Trophoblast cell (in vitro differentiated cells and primary cell): ENCODE measurements at regions not wholly inside any gene's neighbourhood (a gene's known extent, or its start where the extent isn't known, plus 50 kb on each side); places are given as distances from the start of the nearest gene placed in this dataset.
A peak's percentile ranks its signal among the peaks of the same experiment; 100 is the strongest.

Experiments used
- DNase-seq, 2 donors: peaks; one replicate each; pipeline ENCODE4 v3.0.0-alpha.2; 2016
- H2AFZ ChIP-seq: 2 replicates; pipeline ENCODE4 v1.6.1; 2013; ENCODE audit warnings: low read length, moderate library complexity, mild to moderate bottlenecking; ENCODE audit not compliant: insufficient read depth, poor library complexity
- H2AK5ac ChIP-seq: 2 replicates; pipeline ENCODE4 v1.6.1; 2013; ENCODE audit warnings: mild to moderate bottlenecking, low read length
- H2BK120ac ChIP-seq: 2 replicates; pipeline ENCODE4 v1.6.1; 2013; ENCODE audit warnings: low read length, mild to moderate bottlenecking, moderate library complexity; ENCODE audit not compliant: insufficient read depth, poor library complexity
- H2BK12ac ChIP-seq: 2 replicates; pipeline ENCODE4 v1.6.1; 2013; ENCODE audit warnings: mild to moderate bottlenecking, low read length, moderate library complexity
- H2BK5ac ChIP-seq: 2 replicates; pipeline ENCODE4 v1.6.1; 2013; ENCODE audit warnings: low read length, low read depth, moderate library complexity, mild to moderate bottlenecking; ENCODE audit not compliant: poor library complexity
- H3K14ac ChIP-seq: 2 replicates; pipeline ENCODE4 v1.6.1; 2013; ENCODE audit warnings: mild to moderate bottlenecking, low read length
- H3K18ac ChIP-seq: 2 replicates; pipeline ENCODE4 v1.6.1; 2013; ENCODE audit warnings: mild to moderate bottlenecking, low read length
- H3K23ac ChIP-seq: 2 replicates; pipeline ENCODE4 v1.6.1; 2013; ENCODE audit warnings: low read length
- H3K27ac ChIP-seq: 2 replicates; pipeline ENCODE4 v1.5.1; 2013; ENCODE audit warnings: low read depth, mild to moderate bottlenecking, inconsistent platforms, low read length, moderate library complexity
- H3K27me3 ChIP-seq: 2 replicates; pipeline ENCODE4 v1.6.1; 2013; ENCODE audit warnings: inconsistent platforms, mild to moderate bottlenecking, low read length, moderate library complexity; ENCODE audit not compliant: insufficient read depth
- H3K36me3 ChIP-seq, 2 experiments: 1 replicate in 1 of 2; 2 replicates in 1 of 2; pipeline ENCODE4 v1.6.1; 2013; ENCODE audit warnings: low read length in 2 of 2, mild to moderate bottlenecking in 2 of 2, moderate library complexity in 1 of 2; ENCODE audit not compliant: insufficient read depth in 2 of 2, control insufficient read depth in 1 of 2
- H3K4ac ChIP-seq: 2 replicates; pipeline ENCODE4 v1.6.1; 2013; ENCODE audit warnings: low read depth, mild to moderate bottlenecking, low read length, moderate library complexity
- H3K4me1 ChIP-seq, 2 experiments: 1 replicate in 1 of 2; 2 replicates in 1 of 2; pipeline ENCODE4 v1.6.1; 2013; ENCODE audit warnings: low read length in 2 of 2, mild to moderate bottlenecking in 2 of 2, moderate library complexity in 1 of 2; ENCODE audit not compliant: insufficient read depth in 2 of 2, control insufficient read depth in 1 of 2
- H3K4me2 ChIP-seq: 2 replicates; pipeline ENCODE4 v1.6.1; 2013; ENCODE audit warnings: inconsistent platforms, mild to moderate bottlenecking, low read length, moderate library complexity
- H3K4me3 ChIP-seq: 2 replicates; pipeline ENCODE4 v1.5.1; 2013; ENCODE audit warnings: mild to moderate bottlenecking, low read depth, low read length, inconsistent platforms
- H3K79me1 ChIP-seq: one replicate; pipeline ENCODE4 v1.6.1; 2013; ENCODE audit warnings: low read length
- H3K79me2 ChIP-seq: 2 replicates; pipeline ENCODE4 v1.6.1; 2013; ENCODE audit warnings: low read length, mild to moderate bottlenecking; ENCODE audit not compliant: control insufficient read depth, insufficient read depth, poor library complexity
- H3K9ac ChIP-seq: 2 replicates; pipeline ENCODE4 v1.6.1; 2013; ENCODE audit warnings: mild to moderate bottlenecking, low read length
- H3K9me3 ChIP-seq: 2 replicates; pipeline ENCODE4 v1.6.1; 2013; ENCODE audit warnings: low read depth, mild to moderate bottlenecking, control low read depth, inconsistent platforms, low read length; ENCODE audit not compliant: insufficient read depth
- H4K12ac ChIP-seq: 2 replicates; pipeline ENCODE4 v1.6.1; 2013; ENCODE audit warnings: low read depth, mild to moderate bottlenecking, low read length, moderate library complexity
- H4K8ac ChIP-seq: 2 replicates; pipeline ENCODE4 v1.6.1; 2013; ENCODE audit warnings: low read depth, mild to moderate bottlenecking, low read length, moderate library complexity
- H4K91ac ChIP-seq: one replicate; pipeline ENCODE4 v1.6.1; 2013; ENCODE audit warnings: low read depth, mild to moderate bottlenecking, low read length, moderate library complexity
- WGBS: extraction: QIAGEN DNeasy Blood & Tissue Kit; methylation state at CpG from one replicate; pipeline ENCODE4 v1.1.7; 2013; ENCODE audit warnings: missing lambda C conversion rate; ENCODE audit not compliant: insufficient read length, insufficient coverage; ENCODE audit errors: extremely low coverage; 5-methylcytosine and 5-hydroxymethylcytosine counted together

- no peaks in the 10 kb centered on the region for H3K27me3 ChIP-seq
- H3K9ac ChIP-seq, result no peak overlapping the region
- H3K4me1 ChIP-seq, result peaks cover 0 to 11% of the 10 kb centered on the region in 2 experiments
- H4K91ac ChIP-seq, result no peak overlapping the region
- no peak overlapping the region for H2AFZ ChIP-seq
- H2AK5ac ChIP-seq, result no peak overlapping the region
- no peak overlapping the region for H4K8ac ChIP-seq
- peak; percentile 24 to 69 for DNase-seq
- H3K36me3 ChIP-seq, result no peaks in the 10 kb centered on the region
- no peaks in the 10 kb centered on the region for H3K79me2 ChIP-seq
- H3K14ac ChIP-seq, result no peak overlapping the region
- H3K18ac ChIP-seq, result no peak overlapping the region
- WGBS, result no CpG with 5 or more reads among the region's 1 CpG
- peaks cover 8% of the 10 kb centered on the region for H3K79me1 ChIP-seq
- H3K27ac ChIP-seq, result no peak overlapping the region
- no peak overlapping the region for H3K4me3 ChIP-seq
- no peak overlapping the region for H4K12ac ChIP-seq
- no peak overlapping the region for H3K23ac ChIP-seq
- no peak overlapping the region for H2BK12ac ChIP-seq
- no peak overlapping the region for H3K4me2 ChIP-seq
- peaks cover 15% of the 10 kb centered on the region for H3K9me3 ChIP-seq
- H2BK5ac ChIP-seq, result no peak overlapping the region
- no peak overlapping the region for H3K4ac ChIP-seq
- no peak overlapping the region for H2BK120ac ChIP-seq
Measured at GRCh38 chr13:53197424-53197823, 168.8 kb downstream of the OLFM4 start.

DNA sequence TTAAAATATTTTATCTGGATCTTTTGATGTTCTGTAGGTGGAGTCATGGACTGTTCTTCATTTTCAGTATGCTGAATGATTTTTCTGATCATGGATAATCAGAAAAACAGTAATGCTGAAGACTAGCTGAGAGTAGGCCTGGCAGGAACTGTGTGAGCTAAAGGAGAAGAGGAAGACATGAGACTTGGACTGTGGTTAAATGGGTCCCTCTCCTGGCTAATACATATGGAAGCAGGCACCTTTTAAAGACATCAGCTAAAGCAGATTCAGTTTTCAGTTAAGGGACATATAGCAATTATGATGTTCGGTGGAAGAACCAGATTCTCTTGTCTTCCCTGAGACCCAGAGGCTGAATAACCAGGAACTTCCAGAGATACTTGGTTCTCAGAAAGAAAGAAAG, 169.4 kb downstream of the OLFM4 start:
- H2AFZ ChIP-seq, result no peak overlapping the region
- peaks cover 4% of the 10 kb centered on the region for H3K79me1 ChIP-seq
- no peaks in the 10 kb centered on the region for H3K36me3 ChIP-seq
- no peak overlapping the region for H4K91ac ChIP-seq
- H3K4me3 ChIP-seq, result no peak overlapping the region
- peaks cover 15% of the 10 kb centered on the region for H3K9me3 ChIP-seq
- H4K8ac ChIP-seq, result no peak overlapping the region
- H2BK5ac ChIP-seq, result no peak overlapping the region
- peaks cover 0 to 9% of the 10 kb centered on the region in 2 experiments for H3K4me1 ChIP-seq
- no peak overlapping the region for H3K9ac ChIP-seq
- no peak overlapping the region for H2BK12ac ChIP-seq
- no peak overlapping the region for H3K4me2 ChIP-seq
- H3K4ac ChIP-seq, result no peak overlapping the region
- H3K23ac ChIP-seq, result no peak overlapping the region
- no peaks in the 10 kb centered on the region for H3K79me2 ChIP-seq
- H2AK5ac ChIP-seq, result no peak overlapping the region
- no peak overlapping the region for H3K27ac ChIP-seq
- WGBS, result no CpG with 5 or more reads among the region's 1 CpG
- H4K12ac ChIP-seq, result no peak overlapping the region
- no peak overlapping the region for H2BK120ac ChIP-seq
- no peak overlapping the region for H3K18ac ChIP-seq
- H3K14ac ChIP-seq, result no peak overlapping the region
- peak in 1 of 2 donors; percentile 58 for DNase-seq
- H3K27me3 ChIP-seq, result no peaks in the 10 kb centered on the region

DNA sequence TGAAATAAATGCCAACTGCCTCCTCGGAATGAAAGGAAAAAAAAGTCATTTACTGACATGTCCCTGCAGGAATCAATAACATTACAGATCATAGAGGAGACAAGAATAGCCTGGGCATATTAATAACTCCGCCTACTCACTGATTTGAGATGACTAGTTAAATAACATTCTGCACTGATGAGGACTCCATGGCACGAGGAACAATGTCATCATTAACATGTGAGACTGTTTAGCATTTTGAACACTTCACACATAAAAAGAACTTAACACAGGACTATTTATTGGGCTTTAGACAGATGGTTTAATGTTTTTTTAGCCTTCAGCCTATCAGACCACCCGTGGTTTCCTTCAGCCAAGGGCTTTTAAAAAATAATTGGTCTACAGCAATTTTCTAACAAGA, 170.1 kb downstream of the OLFM4 start:
- no peak overlapping the region for H2BK12ac ChIP-seq
- no peak overlapping the region for H2AFZ ChIP-seq
- H2AK5ac ChIP-seq, result no peak overlapping the region
- H4K91ac ChIP-seq, result no peak overlapping the region
- no peak for DNase-seq
- H4K12ac ChIP-seq, result no peak overlapping the region
- WGBS, result no CpG with 5 or more reads among the region's 4 CpGs
- peaks cover 15% of the 10 kb centered on the region for H3K9me3 ChIP-seq
- no peak overlapping the region for H3K18ac ChIP-seq
- no peak overlapping the region for H3K4me2 ChIP-seq
- no peak overlapping the region for H4K8ac ChIP-seq
- H2BK5ac ChIP-seq, result no peak overlapping the region
- H3K79me2 ChIP-seq, result no peaks in the 10 kb centered on the region
- no peak overlapping the region for H3K27ac ChIP-seq
- H3K9ac ChIP-seq, result no peak overlapping the region
- no peaks in the 10 kb centered on the region for H3K36me3 ChIP-seq
- H3K4ac ChIP-seq, result no peak overlapping the region
- no peak overlapping the region for H3K14ac ChIP-seq
- H3K4me1 ChIP-seq, result peaks cover 0 to 9% of the 10 kb centered on the region in 2 experiments
- no peaks in the 10 kb centered on the region for H3K27me3 ChIP-seq
- no peak overlapping the region for H2BK120ac ChIP-seq
- H3K4me3 ChIP-seq, result no peak overlapping the region
- peaks cover under 1% of the 10 kb centered on the region for H3K79me1 ChIP-seq
- H3K23ac ChIP-seq, result no peak overlapping the region

- Histone ChIP-seq H3K36me3 (no peaks in the 10 kb centered on the region), H3K9ac (no peak overlapping the region), H2BK12ac (peak overlapping the region; percentile 1), H4K91ac (peak overlapping the region; percentile 20), H2BK120ac (no peak overlapping the region), H3K9me3 (peaks cover 15% of the 10 kb centered on the region), H4K12ac (no peak overlapping the region), H2AK5ac (no peak overlapping the region), H3K4me1 (peaks cover 0 to 9% of the 10 kb centered on the region in 2 experiments), H2AFZ (no peak overlapping the region), H3K27me3 (no peaks in the 10 kb centered on the region), H3K79me2 (no peaks in the 10 kb centered on the region), H3K14ac (no peak overlapping the region), H3K4ac (no peak overlapping the region), H3K4me2 (no peak overlapping the region), H3K27ac (no peak overlapping the region), H2BK5ac (no peak overlapping the region), H3K23ac (no peak overlapping the region), H3K4me3 (no peak overlapping the region), H3K18ac (no peak overlapping the region), H3K79me1 (no peaks in the 10 kb centered on the region), H4K8ac (no peak overlapping the region)
- no peak for DNase-seq
- WGBS, result no CpG with 5 or more reads among the region's 34 CpGs
Measured at GRCh38 chr13:53200075-53200474, 171.5 kb downstream of the OLFM4 start.
